Trophoblast cell (in vitro differentiated cells and primary cell): ENCODE measurements at regions not wholly inside any gene's neighbourhood (a gene's known extent, or its start where the extent isn't known, plus 50 kb on each side); places are given as distances from the start of the nearest gene placed in this dataset.

Source experiments
- DNase-seq, 2 donors: peaks; one replicate each; pipeline ENCODE4 v3.0.0-alpha.2; 2016
- H2AFZ ChIP-seq: 2 replicates; pipeline ENCODE4 v1.6.1; 2013; ENCODE audit warnings: low read length, moderate library complexity, mild to moderate bottlenecking; ENCODE audit not compliant: insufficient read depth, poor library complexity
- H2AK5ac ChIP-seq: 2 replicates; pipeline ENCODE4 v1.6.1; 2013; ENCODE audit warnings: mild to moderate bottlenecking, low read length
- H2BK120ac ChIP-seq: 2 replicates; pipeline ENCODE4 v1.6.1; 2013; ENCODE audit warnings: low read length, mild to moderate bottlenecking, moderate library complexity; ENCODE audit not compliant: insufficient read depth, poor library complexity
- H2BK12ac ChIP-seq: 2 replicates; pipeline ENCODE4 v1.6.1; 2013; ENCODE audit warnings: mild to moderate bottlenecking, low read length, moderate library complexity
- H2BK5ac ChIP-seq: 2 replicates; pipeline ENCODE4 v1.6.1; 2013; ENCODE audit warnings: low read length, low read depth, moderate library complexity, mild to moderate bottlenecking; ENCODE audit not compliant: poor library complexity
- H3K14ac ChIP-seq: 2 replicates; pipeline ENCODE4 v1.6.1; 2013; ENCODE audit warnings: mild to moderate bottlenecking, low read length
- H3K18ac ChIP-seq: 2 replicates; pipeline ENCODE4 v1.6.1; 2013; ENCODE audit warnings: mild to moderate bottlenecking, low read length
- H3K23ac ChIP-seq: 2 replicates; pipeline ENCODE4 v1.6.1; 2013; ENCODE audit warnings: low read length
- H3K27ac ChIP-seq: 2 replicates; pipeline ENCODE4 v1.5.1; 2013; ENCODE audit warnings: low read depth, mild to moderate bottlenecking, inconsistent platforms, low read length, moderate library complexity
- H3K27me3 ChIP-seq: 2 replicates; pipeline ENCODE4 v1.6.1; 2013; ENCODE audit warnings: inconsistent platforms, mild to moderate bottlenecking, low read length, moderate library complexity; ENCODE audit not compliant: insufficient read depth
- H3K36me3 ChIP-seq, 2 experiments: 1 replicate in 1 of 2; 2 replicates in 1 of 2; pipeline ENCODE4 v1.6.1; 2013; ENCODE audit warnings: low read length in 2 of 2, mild to moderate bottlenecking in 2 of 2, moderate library complexity in 1 of 2; ENCODE audit not compliant: insufficient read depth in 2 of 2, control insufficient read depth in 1 of 2
- H3K4ac ChIP-seq: 2 replicates; pipeline ENCODE4 v1.6.1; 2013; ENCODE audit warnings: low read depth, mild to moderate bottlenecking, low read length, moderate library complexity
- H3K4me1 ChIP-seq, 2 experiments: 1 replicate in 1 of 2; 2 replicates in 1 of 2; pipeline ENCODE4 v1.6.1; 2013; ENCODE audit warnings: low read length in 2 of 2, mild to moderate bottlenecking in 2 of 2, moderate library complexity in 1 of 2; ENCODE audit not compliant: insufficient read depth in 2 of 2, control insufficient read depth in 1 of 2
- H3K4me2 ChIP-seq: 2 replicates; pipeline ENCODE4 v1.6.1; 2013; ENCODE audit warnings: inconsistent platforms, mild to moderate bottlenecking, low read length, moderate library complexity
- H3K4me3 ChIP-seq: 2 replicates; pipeline ENCODE4 v1.5.1; 2013; ENCODE audit warnings: mild to moderate bottlenecking, low read depth, low read length, inconsistent platforms
- H3K79me1 ChIP-seq: one replicate; pipeline ENCODE4 v1.6.1; 2013; ENCODE audit warnings: low read length
- H3K79me2 ChIP-seq: 2 replicates; pipeline ENCODE4 v1.6.1; 2013; ENCODE audit warnings: low read length, mild to moderate bottlenecking; ENCODE audit not compliant: control insufficient read depth, insufficient read depth, poor library complexity
- H3K9ac ChIP-seq: 2 replicates; pipeline ENCODE4 v1.6.1; 2013; ENCODE audit warnings: mild to moderate bottlenecking, low read length
- H3K9me3 ChIP-seq: 2 replicates; pipeline ENCODE4 v1.6.1; 2013; ENCODE audit warnings: low read depth, mild to moderate bottlenecking, control low read depth, inconsistent platforms, low read length; ENCODE audit not compliant: insufficient read depth
- H4K12ac ChIP-seq: 2 replicates; pipeline ENCODE4 v1.6.1; 2013; ENCODE audit warnings: low read depth, mild to moderate bottlenecking, low read length, moderate library complexity
- H4K8ac ChIP-seq: 2 replicates; pipeline ENCODE4 v1.6.1; 2013; ENCODE audit warnings: low read depth, mild to moderate bottlenecking, low read length, moderate library complexity
- H4K91ac ChIP-seq: one replicate; pipeline ENCODE4 v1.6.1; 2013; ENCODE audit warnings: low read depth, mild to moderate bottlenecking, low read length, moderate library complexity
- WGBS: extraction: QIAGEN DNeasy Blood & Tissue Kit; methylation state at CpG from one replicate; pipeline ENCODE4 v1.1.7; 2013; ENCODE audit warnings: missing lambda C conversion rate; ENCODE audit not compliant: insufficient read length, insufficient coverage; ENCODE audit errors: extremely low coverage; 5-methylcytosine and 5-hydroxymethylcytosine counted together

DNA sequence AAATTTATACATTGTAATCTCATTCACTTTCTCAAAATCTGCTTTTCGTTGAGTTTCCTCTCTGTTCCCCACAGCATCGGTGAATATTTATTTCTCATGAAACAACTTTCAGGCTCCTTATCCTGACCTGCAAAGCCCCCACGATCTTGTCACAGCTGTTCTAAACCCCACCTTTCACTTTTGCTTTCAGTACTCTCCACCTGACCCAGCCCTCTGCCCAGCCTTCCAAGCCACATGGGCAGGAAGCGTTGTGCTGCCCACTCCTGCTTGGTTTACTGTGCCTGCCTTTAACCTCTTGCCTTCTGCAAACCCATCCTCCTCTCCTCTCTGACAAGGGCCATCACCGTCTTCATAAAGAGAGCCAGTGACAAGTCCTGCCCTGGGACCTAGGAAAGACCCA, 262.5 kb downstream of the GALR1 start:
- DNase-seq, result no peak
- H4K12ac ChIP-seq, result no peak overlapping the region
- WGBS, result no CpG with 5 or more reads among the region's 5 CpGs

DNA sequence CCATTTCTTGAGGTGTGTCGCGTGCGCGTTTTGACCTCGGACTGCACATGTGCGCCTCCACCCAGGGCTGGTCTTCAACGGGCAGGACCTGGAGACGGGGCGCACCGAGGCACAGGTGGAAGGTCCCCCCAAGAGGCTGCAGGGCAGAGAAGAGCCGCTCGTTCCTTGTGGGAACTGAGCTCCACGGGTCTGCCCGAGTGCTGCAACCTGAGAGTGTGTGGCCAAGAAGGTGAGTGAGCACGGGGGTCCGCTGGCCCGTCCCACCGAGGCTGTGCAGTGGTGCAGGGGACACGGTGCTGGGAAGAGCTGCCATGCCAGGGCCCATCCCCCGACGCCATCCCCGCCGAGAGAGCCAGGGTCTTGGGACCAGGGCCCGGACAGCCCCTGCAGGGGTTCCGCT, 268.3 kb downstream of the GALR1 start:
- no peak for DNase-seq
- no peak overlapping the region for H3K9ac ChIP-seq
- H3K4me1 ChIP-seq, result no peaks in the 10 kb centered on the region
- H3K36me3 ChIP-seq, result no peaks in the 10 kb centered on the region
- H3K18ac ChIP-seq, result no peak overlapping the region
- H4K91ac ChIP-seq, result no peak overlapping the region
- H3K4me2 ChIP-seq, result no peak overlapping the region
- peaks cover 5% of the 10 kb centered on the region for H3K9me3 ChIP-seq
- WGBS, result no CpG with 5 or more reads among the region's 25 CpGs
- no peak overlapping the region for H3K14ac ChIP-seq
- no peak overlapping the region for H2AK5ac ChIP-seq
- H3K4me3 ChIP-seq, result no peak overlapping the region
- no peak overlapping the region for H3K4ac ChIP-seq
- H4K8ac ChIP-seq, result no peak overlapping the region
- no peak overlapping the region for H4K12ac ChIP-seq
- H3K27ac ChIP-seq, result no peak overlapping the region
- no peaks in the 10 kb centered on the region for H3K79me1 ChIP-seq
- no peaks in the 10 kb centered on the region for H3K79me2 ChIP-seq
- H3K23ac ChIP-seq, result no peak overlapping the region
- no peak overlapping the region for H2AFZ ChIP-seq
- no peaks in the 10 kb centered on the region for H3K27me3 ChIP-seq
- no peak overlapping the region for H2BK5ac ChIP-seq
- no peak overlapping the region for H2BK120ac ChIP-seq
- H2BK12ac ChIP-seq, result no peak overlapping the region

More for the DNA sequence above, 262.5 kb downstream of the GALR1 start:
- H3K27me3 ChIP-seq, result no peaks in the 10 kb centered on the region
- no peak overlapping the region for H3K27ac ChIP-seq
- H4K8ac ChIP-seq, result no peak overlapping the region
- no peak overlapping the region for H3K4me3 ChIP-seq
- H3K23ac ChIP-seq, result no peak overlapping the region
- H3K36me3 ChIP-seq, result no peaks in the 10 kb centered on the region
- no peaks in the 10 kb centered on the region for H3K79me1 ChIP-seq
- no peak overlapping the region for H2BK120ac ChIP-seq
- no peak overlapping the region for H3K18ac ChIP-seq
- no peak overlapping the region for H2BK5ac ChIP-seq
- H3K4me2 ChIP-seq, result no peak overlapping the region
- H2AK5ac ChIP-seq, result no peak overlapping the region
- no peak overlapping the region for H4K91ac ChIP-seq
- H3K4me1 ChIP-seq, result no peaks in the 10 kb centered on the region
- no peak overlapping the region for H3K4ac ChIP-seq
- no peak overlapping the region for H3K9ac ChIP-seq
- no peaks in the 10 kb centered on the region for H3K79me2 ChIP-seq
- no peak overlapping the region for H2BK12ac ChIP-seq
- H3K14ac ChIP-seq, result no peak overlapping the region
- H3K9me3 ChIP-seq, result no peaks in the 10 kb centered on the region
- H2AFZ ChIP-seq, result no peak overlapping the region

- H3K4ac ChIP-seq, result no peak overlapping the region
- H3K4me2 ChIP-seq, result no peak overlapping the region
- no peak overlapping the region for H3K23ac ChIP-seq
- no peak for DNase-seq
- H3K9ac ChIP-seq, result no peak overlapping the region
- H2BK12ac ChIP-seq, result no peak overlapping the region
- H2AFZ ChIP-seq, result no peak overlapping the region
- H3K4me3 ChIP-seq, result no peak overlapping the region
- no peak overlapping the region for H3K14ac ChIP-seq
- WGBS, result no CpG with 5 or more reads among the region's 5 CpGs
- H3K27ac ChIP-seq, result no peak overlapping the region
- no peak overlapping the region for H3K18ac ChIP-seq
- no peaks in the 10 kb centered on the region for H3K79me2 ChIP-seq
- H3K79me1 ChIP-seq, result no peaks in the 10 kb centered on the region
- H4K8ac ChIP-seq, result no peak overlapping the region
- no peak overlapping the region for H4K91ac ChIP-seq
- no peak overlapping the region for H2AK5ac ChIP-seq
- no peak overlapping the region for H4K12ac ChIP-seq
- H3K9me3 ChIP-seq, result peaks cover 5% of the 10 kb centered on the region
- no peaks in the 10 kb centered on the region for H3K36me3 ChIP-seq
- no peak overlapping the region for H2BK5ac ChIP-seq
- H3K4me1 ChIP-seq, result no peaks in the 10 kb centered on the region
- no peak overlapping the region for H2BK120ac ChIP-seq
- no peaks in the 10 kb centered on the region for H3K27me3 ChIP-seq
Observed at GRCh38 chr18:77520767-77521166, 271.1 kb downstream of the GALR1 start.

DNA sequence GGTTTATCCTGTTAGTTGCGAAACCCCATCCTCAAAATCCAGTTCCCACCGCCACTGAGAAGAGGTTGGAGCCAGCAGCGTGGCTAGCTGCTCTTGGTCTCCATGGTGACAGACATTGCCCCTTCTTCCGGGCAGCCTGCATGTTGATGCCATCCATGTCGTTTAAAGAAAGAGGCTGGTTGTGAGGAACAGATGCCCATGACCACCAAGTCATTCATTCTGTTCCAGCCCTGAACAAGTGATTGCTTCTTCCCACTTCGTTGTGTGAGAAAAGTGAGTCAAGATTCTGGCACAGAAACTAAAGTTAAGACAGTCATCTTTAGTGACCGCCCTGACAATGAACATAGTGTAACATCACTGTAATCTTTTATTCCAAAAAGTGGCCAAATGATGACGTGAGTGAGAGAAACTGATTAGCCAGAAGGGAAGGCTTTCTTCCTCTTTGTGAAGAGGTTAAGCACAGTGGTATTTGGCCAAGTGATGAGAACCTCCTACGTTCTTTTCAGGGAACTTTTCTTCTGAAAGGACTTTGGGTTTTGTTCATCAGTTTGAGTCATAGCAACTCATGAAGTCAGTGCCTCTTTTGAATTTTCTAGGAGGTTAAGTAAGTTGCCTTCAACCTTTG, 272.5 kb downstream of the GALR1 start:
- no peak overlapping the region for H4K91ac ChIP-seq
- no peak overlapping the region for H3K9ac ChIP-seq
- H3K79me2 ChIP-seq, result no peaks in the 10 kb centered on the region
- H3K23ac ChIP-seq, result no peak overlapping the region
- no peaks in the 10 kb centered on the region for H3K27me3 ChIP-seq
- H2BK5ac ChIP-seq, result no peak overlapping the region
- no peak overlapping the region for H4K12ac ChIP-seq
- no peak overlapping the region for H3K27ac ChIP-seq
- H3K4ac ChIP-seq, result no peak overlapping the region
- no peak overlapping the region for H3K4me3 ChIP-seq
- H3K79me1 ChIP-seq, result no peaks in the 10 kb centered on the region
- H4K8ac ChIP-seq, result no peak overlapping the region
- no peak overlapping the region for H2BK12ac ChIP-seq
- H3K4me1 ChIP-seq, result no peaks in the 10 kb centered on the region
- WGBS, result no CpG with 5 or more reads among the region's 9 CpGs
- no peak overlapping the region for H3K18ac ChIP-seq
- H2AFZ ChIP-seq, result no peak overlapping the region
- no peak overlapping the region for H3K14ac ChIP-seq
- no peak overlapping the region for H2AK5ac ChIP-seq
- no peaks in the 10 kb centered on the region for H3K36me3 ChIP-seq
- no peak overlapping the region for H2BK120ac ChIP-seq
- H3K9me3 ChIP-seq, result peaks cover 13% of the 10 kb centered on the region
- no peak overlapping the region for H3K4me2 ChIP-seq
- peak in 1 of 2 donors; percentile 1 for DNase-seq
